ENCODE measurements at regions not wholly inside any gene's neighbourhood (a gene's known extent, or its start where the extent isn't known, plus 50 kb on each side); places are given as distances from the start of the nearest gene placed in this dataset.

DNA sequence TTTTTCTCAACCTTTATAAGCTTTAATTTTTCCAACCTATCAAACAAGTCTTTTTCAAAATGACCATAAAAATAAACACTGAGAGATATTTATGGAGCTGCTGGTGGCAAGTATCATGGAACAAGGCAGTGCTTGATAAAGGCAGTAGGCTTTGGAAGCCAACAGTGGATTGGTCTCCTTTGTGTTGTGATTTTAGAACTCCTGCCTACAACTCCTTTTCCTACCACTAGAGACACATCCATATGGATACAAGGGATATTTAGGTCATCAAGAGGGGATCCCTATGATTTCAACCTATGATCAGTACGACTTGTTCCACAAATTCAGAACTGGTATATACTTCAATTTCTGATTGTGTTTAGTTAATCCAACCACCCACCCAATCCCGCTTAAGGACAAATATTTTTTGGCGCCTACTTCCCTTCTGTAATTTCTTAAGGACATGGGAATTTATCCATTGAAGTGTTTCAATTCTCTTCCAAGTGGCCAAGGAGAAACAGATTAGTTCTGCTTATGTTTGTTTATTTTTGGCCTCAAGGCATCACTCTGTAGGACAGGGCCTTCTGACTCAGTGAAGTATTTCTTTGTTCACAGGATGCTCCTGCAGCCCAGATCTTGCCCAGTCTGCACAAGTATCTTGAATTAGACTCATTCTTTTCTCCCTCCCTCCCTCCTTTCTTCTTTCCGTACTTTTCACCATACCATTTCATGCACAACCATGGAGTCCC lies 2119.6 kb upstream of the PIK3C3 start:
- intact Hi-C loops (cut with micrococcal nuclease) = no loop called here
- no peaks in the 10 kb centered on the region for H3K4me1 ChIP-seq (ENCODE audit: insufficient read depth, low read length)
- no peak overlapping the region for H3K4me3 ChIP-seq (ENCODE audit: low read length)
- H2AFZ ChIP-seq (ENCODE audit: low read length) = no peak overlapping the region
- TF ChIP-seq, protein P1, sequence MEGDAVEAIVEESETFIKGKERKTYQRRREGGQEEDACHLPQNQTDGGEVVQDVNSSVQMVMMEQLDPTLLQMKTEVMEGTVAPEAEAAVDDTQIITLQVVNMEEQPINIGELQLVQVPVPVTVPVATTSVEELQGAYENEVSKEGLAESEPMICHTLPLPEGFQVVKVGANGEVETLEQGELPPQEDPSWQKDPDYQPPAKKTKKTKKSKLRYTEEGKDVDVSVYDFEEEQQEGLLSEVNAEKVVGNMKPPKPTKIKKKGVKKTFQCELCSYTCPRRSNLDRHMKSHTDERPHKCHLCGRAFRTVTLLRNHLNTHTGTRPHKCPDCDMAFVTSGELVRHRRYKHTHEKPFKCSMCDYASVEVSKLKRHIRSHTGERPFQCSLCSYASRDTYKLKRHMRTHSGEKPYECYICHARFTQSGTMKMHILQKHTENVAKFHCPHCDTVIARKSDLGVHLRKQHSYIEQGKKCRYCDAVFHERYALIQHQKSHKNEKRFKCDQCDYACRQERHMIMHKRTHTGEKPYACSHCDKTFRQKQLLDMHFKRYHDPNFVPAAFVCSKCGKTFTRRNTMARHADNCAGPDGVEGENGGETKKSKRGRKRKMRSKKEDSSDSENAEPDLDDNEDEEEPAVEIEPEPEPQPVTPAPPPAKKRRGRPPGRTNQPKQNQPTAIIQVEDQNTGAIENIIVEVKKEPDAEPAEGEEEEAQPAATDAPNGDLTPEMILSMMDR (conservative IDR thresholded peaks at IDR 0.05; ENCODE audit: low read depth, low read length) = no peak
- TF ChIP-seq EZH2phosphoT487 (IDR thresholded peaks at IDR 0.05; ENCODE audit: borderline replicate concordance, low read length) = no peak
- no peaks in the 10 kb centered on the region for H4K20me1 ChIP-seq (ENCODE audit: low read length)
- ATAC-seq = no peak
- no peaks in the 10 kb centered on the region for H3F3A ChIP-seq (ENCODE audit: low read length, unreplicated experiment)
- POLR2A ChIA-PET (ENCODE audit: unreplicated experiment) = no interaction called here
- no TSS peak for BruUV-seq (replicated peaks)
- no peaks in the 10 kb centered on the region for H3K79me2 ChIP-seq (ENCODE audit: low read length)
- H3K27ac ChIP-seq (ENCODE audit: low read length) = no peak overlapping the region
- no peaks in the 10 kb centered on the region for H3K9me2 ChIP-seq (replicated peaks; ENCODE audit: low read length)
- H3K36me3 ChIP-seq (ENCODE audit: low read depth, low read length) = no peaks in the 10 kb centered on the region
- no peaks in the 10 kb centered on the region for H3K27me3 ChIP-seq (ENCODE audit: low read length)
- CTCF ChIA-PET = no interaction called here
- H3K9ac ChIP-seq (ENCODE audit: low read length) = no peak overlapping the region
- H3K9me3 ChIP-seq (ENCODE audit: low read length) = no peaks in the 10 kb centered on the region
- no peak for DNase-seq
- H3K4me2 ChIP-seq (ENCODE audit: low read length) = no peak overlapping the region

DNA sequence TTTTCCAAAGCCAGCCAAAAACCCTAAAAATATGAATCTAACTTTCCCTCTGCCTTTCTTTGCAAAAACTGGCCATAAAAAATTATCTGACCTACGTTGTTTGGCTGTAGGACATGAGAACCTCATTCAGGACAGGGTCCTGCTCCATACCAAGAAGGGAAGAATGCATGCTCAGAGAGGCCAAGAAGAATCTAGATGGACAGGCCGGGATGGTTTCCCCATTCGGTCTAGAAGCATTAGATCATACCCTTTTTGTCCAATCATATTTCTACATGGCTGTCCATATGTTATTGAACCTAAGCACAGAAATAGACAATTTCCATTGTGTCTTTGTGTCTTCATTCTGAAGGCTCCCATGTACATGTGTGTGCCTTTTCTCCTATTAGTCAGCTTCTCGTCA lies 2120.4 kb upstream of the PIK3C3 start:
- no peak overlapping the region for H3K4me2 ChIP-seq (ENCODE audit: low read length)

GRCh38 chr18:39825485-39826150 lies 2129.4 kb upstream of the PIK3C3 start:
- H3K4me1 ChIP-seq (ENCODE audit: insufficient read depth, low read length) = no peaks in the 10 kb centered on the region
- ATAC-seq (no peak), DNase-seq (no peak)
- H3K4me3 ChIP-seq (ENCODE audit: low read length) = no peak overlapping the region
- H3K36me3 ChIP-seq (ENCODE audit: low read depth, low read length) = no peaks in the 10 kb centered on the region
- intact Hi-C loops (cut with micrococcal nuclease) = no loop called here
- H3K79me2 ChIP-seq (ENCODE audit: low read length) = no peaks in the 10 kb centered on the region
- no peak overlapping the region for H3K4me2 ChIP-seq (ENCODE audit: low read length)
- H3K9me2 ChIP-seq (replicated peaks; ENCODE audit: low read length) = no peaks in the 10 kb centered on the region
- no peaks in the 10 kb centered on the region for H3F3A ChIP-seq (ENCODE audit: low read length, unreplicated experiment)
- POLR2A ChIA-PET (ENCODE audit: unreplicated experiment) = no interaction called here
- no peak overlapping the region for H3K9ac ChIP-seq (ENCODE audit: low read length)
- no peaks in the 10 kb centered on the region for H3K9me3 ChIP-seq (ENCODE audit: low read length)
- no peaks in the 10 kb centered on the region for H3K27me3 ChIP-seq (ENCODE audit: low read length)
- H3K27ac ChIP-seq (ENCODE audit: low read length) = no peak overlapping the region
- H4K20me1 ChIP-seq (ENCODE audit: low read length) = no peaks in the 10 kb centered on the region
- CTCF ChIA-PET = no interaction called here
- TF ChIP-seq EZH2phosphoT487 (IDR thresholded peaks at IDR 0.05; ENCODE audit: borderline replicate concordance, low read length) (no peak), EZH2 (IDR thresholded peaks at IDR 0.05; ENCODE audit: low read length, unreplicated experiment) (no peak)
- TF ChIP-seq, protein P1 (conservative IDR thresholded peaks at IDR 0.05; ENCODE audit: low read depth, low read length) = no peak
- no TSS peak for BruUV-seq (replicated peaks)
- no peak overlapping the region for H2AFZ ChIP-seq (ENCODE audit: low read length)

More for the DNA sequence above, 2120.4 kb upstream of the PIK3C3 start:
- no peaks in the 10 kb centered on the region for H3K4me1 ChIP-seq (ENCODE audit: insufficient read depth, low read length)
- TF ChIP-seq, protein P1 (conservative IDR thresholded peaks at IDR 0.05; ENCODE audit: low read depth, low read length) = no peak
- TF ChIP-seq EZH2phosphoT487 (IDR thresholded peaks at IDR 0.05; ENCODE audit: borderline replicate concordance, low read length) (no peak), EZH2 (IDR thresholded peaks at IDR 0.05; ENCODE audit: low read length, unreplicated experiment) (no peak)
- H3K9ac ChIP-seq (ENCODE audit: low read length) = no peak overlapping the region
- no peaks in the 10 kb centered on the region for H3K36me3 ChIP-seq (ENCODE audit: low read depth, low read length)
- H3K27me3 ChIP-seq (ENCODE audit: low read length) = no peaks in the 10 kb centered on the region
- POLR2A ChIA-PET (ENCODE audit: unreplicated experiment) = no interaction called here
- CTCF ChIA-PET = no interaction called here
- no TSS peak for BruUV-seq (replicated peaks)
- H3K27ac ChIP-seq (ENCODE audit: low read length) = no peak overlapping the region
- H3F3A ChIP-seq (ENCODE audit: low read length, unreplicated experiment) = no peaks in the 10 kb centered on the region
- H4K20me1 ChIP-seq (ENCODE audit: low read length) = no peaks in the 10 kb centered on the region
- intact Hi-C loops (cut with micrococcal nuclease) = no loop called here
- no peaks in the 10 kb centered on the region for H3K9me2 ChIP-seq (replicated peaks; ENCODE audit: low read length)
- ATAC-seq (no peak), DNase-seq (no peak)
- H3K79me2 ChIP-seq (ENCODE audit: low read length) = no peaks in the 10 kb centered on the region
- H2AFZ ChIP-seq (ENCODE audit: low read length) = no peak overlapping the region
- H3K9me3 ChIP-seq (ENCODE audit: low read length) = no peaks in the 10 kb centered on the region
- no peak overlapping the region for H3K4me3 ChIP-seq (ENCODE audit: low read length)
